Hypothalamus (tissue), 51 donors: ENCODE measurements at regions not wholly inside any gene's neighbourhood (a gene's known extent, or its start where the extent isn't known, plus 50 kb on each side); places are given as distances from the start of the nearest gene placed in this dataset.
A peak's percentile ranks its signal among the peaks of the same experiment; 100 is the strongest.

Source experiments
- DNase-seq, 51 donors: peaks; one replicate each; lab custom pipeline; 2025; lab: John Stamatoyannopoulos, UW

DNA sequence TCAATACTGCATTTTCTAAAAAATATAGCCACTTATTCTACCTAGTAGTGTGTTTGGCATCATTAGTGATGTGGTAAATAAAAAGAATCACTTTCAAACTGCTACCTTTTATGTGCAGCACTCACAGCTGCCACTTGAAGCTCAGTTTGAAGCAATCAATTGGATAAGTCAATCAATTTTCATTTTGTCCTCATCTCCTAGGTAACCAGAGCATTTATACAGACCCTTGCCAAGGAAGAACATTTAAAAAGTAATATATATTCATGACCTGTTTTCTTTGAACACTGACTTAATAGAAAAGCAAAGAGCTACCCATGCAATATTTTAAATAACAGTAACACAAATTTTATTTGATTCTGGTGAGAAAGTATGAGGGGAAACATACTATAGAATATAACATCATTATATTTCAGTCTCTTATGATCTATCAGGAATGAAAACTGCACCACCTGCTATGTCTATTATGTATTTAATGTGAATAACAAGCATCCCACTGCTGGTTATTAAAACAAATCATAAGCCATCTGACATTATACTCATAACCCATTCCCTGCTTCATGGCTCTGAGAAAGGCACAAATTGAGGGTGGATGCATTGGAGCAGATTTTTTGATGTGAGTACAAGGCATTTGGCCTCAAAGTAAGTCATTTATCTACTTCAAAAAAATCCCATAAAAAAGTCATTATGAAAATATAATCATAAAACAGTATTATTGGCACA, 168.4 kb upstream of the C21orf91 start:
- no peak for DNase-seq

GRCh38 chr21:17981060-17981740, 162.0 kb upstream of the C21orf91 start:
- no peak for DNase-seq

DNA sequence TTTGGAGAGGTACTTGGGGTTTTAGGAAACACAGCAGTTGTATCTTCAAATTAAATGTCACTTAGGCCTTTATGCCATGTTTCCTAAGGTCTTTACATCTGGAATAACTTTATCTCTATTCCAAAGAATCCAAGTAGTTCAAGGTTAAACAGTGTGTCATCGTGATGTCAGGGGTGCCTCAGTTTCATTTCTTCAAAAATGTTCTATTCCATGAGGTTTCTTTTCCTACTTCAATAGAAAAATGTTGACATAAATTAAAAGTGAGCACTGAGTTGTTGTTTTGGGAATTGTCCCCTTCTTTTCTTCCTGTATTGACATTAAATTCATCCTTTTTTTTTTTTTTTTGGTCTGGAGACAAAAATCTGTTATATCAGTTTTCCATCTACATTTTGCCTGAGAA, 160.6 kb upstream of the C21orf91 start:
- DNase-seq = no peak

DNA sequence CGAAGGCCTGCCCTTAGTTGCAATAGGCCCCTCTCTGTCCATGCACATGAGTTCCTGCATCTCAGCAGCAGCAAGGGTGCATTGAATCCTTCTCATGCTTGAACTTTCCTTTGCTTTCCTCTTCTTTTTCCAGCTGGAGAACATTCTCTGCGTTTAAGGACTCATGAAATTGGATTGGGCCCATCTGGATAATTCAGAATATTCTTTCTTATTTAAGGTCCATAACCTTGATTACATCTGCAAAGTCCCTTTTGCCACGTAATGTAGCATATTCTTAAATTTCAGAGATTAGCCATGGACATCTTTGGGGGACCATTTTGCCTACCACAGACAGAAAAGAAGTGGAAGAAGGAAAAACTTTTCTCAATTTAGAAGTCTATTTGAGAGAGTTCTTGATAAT, 159.7 kb upstream of the C21orf91 start:
- no peak for DNase-seq

- no peak for DNase-seq
Observed at GRCh38 chr21:17976691-17977090, 157.5 kb upstream of the C21orf91 start.

- DNase-seq = no peak
Observed at GRCh38 chr21:17976139-17976538, 157.0 kb upstream of the C21orf91 start.

GRCh38 chr21:17967319-17967718, 148.2 kb upstream of the C21orf91 start:
- DNase-seq = no peak

DNA sequence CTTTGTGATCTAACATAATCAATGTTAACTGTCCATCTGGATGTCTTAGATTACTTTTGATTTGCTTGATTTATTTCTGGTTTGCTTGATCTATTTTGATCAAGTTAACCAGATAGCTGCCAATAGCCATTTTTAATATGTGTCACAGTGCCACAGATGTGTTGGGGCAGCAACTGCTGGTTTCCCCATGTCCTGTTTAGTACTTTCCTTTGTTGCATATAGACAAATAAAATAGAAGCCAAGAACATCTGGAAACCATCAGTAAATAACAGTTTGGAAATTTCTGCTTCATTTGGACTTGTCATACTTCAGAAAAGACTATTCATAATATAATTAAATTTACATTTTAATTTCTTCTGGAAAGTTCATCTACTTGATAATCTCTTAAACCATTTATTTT, 145.6 kb upstream of the C21orf91 start:
- no peak for DNase-seq

GRCh38 chr21:17964199-17964598, 145.0 kb upstream of the C21orf91 start:
- no peak for DNase-seq

GRCh38 chr21:17950591-17950990, 131.4 kb upstream of the C21orf91 start:
- DNase-seq = no peak

- no peak for DNase-seq
Observed at GRCh38 chr21:17949421-17949820, 130.3 kb upstream of the C21orf91 start.

- DNase-seq = no peak
Observed at GRCh38 chr21:17947531-17947930, 128.4 kb upstream of the C21orf91 start.

DNA sequence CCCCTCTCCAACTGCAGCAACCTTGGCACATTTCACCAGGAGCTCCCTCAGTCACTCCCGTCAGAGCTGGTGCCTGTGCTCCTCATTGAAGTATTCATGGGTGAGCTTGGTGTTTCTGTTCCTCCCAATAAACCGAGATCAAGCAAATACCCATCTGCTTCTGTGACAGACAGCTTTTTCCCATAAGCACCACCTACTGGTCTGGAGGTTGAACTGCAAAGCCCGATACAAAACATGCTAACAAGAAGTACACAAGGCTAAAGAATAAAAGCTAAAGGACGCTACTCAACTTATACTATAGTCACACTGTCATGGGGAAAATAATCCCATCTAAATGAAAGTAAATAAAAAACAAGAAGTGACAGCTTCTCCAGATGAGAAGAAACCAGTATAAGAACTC, 111.9 kb upstream of the C21orf91 start:
- DNase-seq = no peak

- DNase-seq = no peak
Observed at GRCh38 chr21:17930093-17930492, 110.9 kb upstream of the C21orf91 start.

DNA sequence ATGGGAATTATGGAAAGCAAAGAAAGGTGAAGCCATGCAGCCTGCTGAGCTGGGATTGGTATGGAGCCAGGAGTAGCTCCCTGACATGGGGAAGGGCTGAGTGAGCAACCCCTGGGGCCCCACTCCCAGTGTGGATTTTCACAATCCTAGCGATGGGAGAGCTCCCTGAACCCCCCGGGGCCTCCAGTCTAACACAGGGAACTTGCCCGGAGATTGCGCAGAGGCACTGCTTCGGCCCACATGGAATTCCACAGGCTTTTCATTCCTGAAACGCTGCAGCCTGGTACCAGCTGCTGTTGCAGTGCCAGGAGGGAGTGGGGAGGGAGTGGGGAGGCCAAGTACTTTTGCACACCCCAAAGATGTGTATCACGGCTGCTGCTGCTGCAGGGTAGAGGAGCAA, 110.4 kb upstream of the C21orf91 start:
- DNase-seq = no peak

DNA sequence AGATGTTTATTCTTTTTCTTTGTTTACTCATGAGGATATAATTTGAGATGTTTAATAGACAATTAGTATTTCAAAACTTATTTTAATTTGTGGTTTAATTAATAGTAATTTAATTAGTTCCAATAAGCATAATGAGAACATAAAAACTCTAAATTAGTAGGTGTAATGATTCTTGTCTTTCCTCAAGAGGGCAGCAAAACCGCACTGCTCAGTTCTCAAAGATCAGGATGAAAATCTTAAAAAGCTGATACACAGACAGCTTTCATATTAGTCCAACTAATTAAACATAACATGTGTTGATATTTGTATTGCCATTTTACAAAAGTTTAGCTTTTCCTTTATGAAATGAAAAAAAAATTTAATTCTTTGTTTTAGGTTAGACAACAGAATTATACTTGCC, 106.7 kb upstream of the C21orf91 start:
- DNase-seq = peak in 3 of 51 donors; percentile 11 to 18 (median 13)

DNA sequence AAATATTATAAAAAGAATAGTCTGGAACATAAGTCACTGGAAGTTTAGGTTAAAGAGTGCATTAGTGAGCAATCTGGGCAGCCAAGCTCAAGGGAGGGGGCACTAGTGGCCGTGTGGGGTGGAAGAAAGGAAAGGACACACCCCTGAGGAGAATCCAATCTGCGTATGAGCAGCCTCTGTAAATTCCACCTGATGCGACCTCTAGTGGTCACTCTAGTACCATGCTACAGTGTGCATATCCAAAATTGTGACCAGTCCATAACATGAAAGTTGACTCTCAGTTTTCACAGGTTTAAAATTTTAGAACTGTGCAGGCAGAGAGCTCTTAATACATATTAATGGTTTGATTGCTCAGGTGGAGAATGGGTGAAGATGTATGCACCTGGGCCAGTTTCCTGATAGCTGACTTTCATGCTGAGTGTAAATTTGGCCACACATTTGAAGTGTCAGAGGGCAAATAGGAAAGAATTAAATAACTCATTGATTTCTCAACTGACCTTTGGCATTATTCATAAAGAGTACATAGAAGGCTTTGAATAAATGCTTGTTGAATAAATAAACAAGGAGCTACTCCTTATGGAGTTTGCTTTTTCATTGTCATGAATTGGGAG, 105.9 kb upstream of the C21orf91 start:
- DNase-seq = peak in 12 of 51 donors; percentile 3 to 50 (median 30)

DNA sequence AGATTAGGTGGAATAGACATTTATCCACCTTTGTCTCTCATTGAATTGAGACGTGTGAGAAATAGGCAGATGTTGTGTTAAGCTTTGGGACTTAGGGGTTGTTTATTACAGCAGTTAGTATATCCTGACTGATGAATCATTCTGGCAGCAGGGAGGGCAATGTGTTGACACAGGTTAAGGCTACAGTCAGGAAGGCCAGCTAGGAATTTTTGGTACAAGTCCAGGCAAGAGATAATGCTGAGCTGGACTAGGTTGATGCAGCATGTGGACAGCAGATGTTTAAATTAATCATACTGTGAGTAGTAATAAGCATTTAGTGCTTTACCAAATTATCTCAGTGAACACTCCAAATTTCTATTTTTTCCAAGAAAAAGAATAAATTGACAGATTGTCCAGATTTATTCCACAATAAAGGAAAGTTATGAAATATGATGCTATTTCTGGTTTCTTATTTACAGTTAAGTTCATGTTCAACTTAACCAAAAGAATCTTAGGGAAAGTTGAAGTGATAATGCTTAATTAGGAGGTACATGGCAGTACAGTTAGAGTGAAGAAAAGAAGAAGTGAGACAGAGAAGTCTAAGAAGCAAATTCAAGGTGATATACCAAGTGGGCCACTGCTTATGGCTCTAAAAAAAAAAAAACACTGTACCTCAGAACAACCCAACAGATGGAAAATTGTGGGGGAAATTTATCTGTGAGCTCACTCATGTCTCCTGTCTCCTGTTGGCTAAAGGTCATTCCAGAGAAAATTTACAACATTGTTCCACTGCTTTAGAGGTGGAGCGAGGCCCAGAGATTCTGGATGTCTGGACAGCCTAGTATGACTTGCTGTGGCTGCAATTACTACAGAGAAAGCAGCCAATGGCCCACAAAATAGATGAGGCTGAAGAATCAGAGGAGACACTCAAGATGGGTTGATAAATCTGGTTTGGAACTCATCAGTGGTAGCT, 102.7 kb upstream of the C21orf91 start:
- DNase-seq = no peak

DNA sequence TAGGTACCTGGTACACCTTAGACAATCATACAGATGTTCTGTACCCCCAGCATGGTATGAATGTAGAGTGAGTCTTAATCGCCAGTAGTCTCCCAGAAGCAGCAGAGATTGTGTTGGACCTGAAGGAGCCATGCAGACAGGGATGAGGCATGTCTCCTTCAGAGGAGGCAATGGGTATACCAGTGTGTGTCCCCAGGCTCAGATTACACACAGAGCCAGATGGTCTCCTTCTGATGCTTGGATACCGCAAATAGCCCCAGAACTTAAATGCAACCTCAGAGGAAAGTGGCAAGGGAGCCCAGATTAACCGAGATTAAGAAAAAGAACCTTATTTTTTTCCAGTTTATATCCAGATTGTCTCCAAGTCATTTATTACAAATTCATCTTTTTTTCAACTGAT, 96.8 kb upstream of the C21orf91 start:
- DNase-seq = no peak

DNA sequence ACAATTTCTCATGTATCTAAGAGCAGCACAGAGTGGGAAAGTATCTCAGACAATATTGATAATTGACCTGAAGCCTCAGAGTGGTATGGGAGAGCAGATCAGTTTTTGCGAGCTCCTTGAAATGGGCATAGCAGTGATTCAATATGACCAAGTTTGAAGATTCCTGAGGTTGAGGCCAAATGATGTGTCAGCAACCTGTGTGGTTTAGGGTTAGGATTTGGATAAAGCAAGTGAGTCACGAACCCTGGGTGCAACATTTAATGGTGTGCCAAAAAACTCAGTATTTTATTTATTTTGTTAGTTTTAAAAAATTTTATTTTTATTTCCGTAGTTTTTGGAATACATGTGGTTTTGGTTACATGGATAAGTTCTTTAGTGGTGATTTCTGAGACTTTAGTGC, 92.5 kb upstream of the C21orf91 start:
- DNase-seq = no peak
